Muscle of arm (tissue), 1 donor: ENCODE measurements at regions not wholly inside any gene's neighbourhood (a gene's known extent, or its start where the extent isn't known, plus 50 kb on each side); places are given as distances from the start of the nearest gene placed in this dataset.
"Not testable (repeated sequence)": the region's sequence is repeated elsewhere in the genome, so short reads cannot be mapped to it uniquely, and the experiment has no call there.

Source experiments
- DNase-seq: peaks from one replicate; pipeline ENCODE4 v3.0.0-alpha.2; 2013

GRCh38 chr1:82145656-82146055 lies 344.9 kb downstream of the ADGRL2 start:
- DNase-seq, result no peak

- no peak for DNase-seq
Measured at GRCh38 chr1:82143108-82143833, 342.5 kb downstream of the ADGRL2 start.

- DNase-seq, result no peak
Measured at GRCh38 chr1:82141390-82141789, 340.7 kb downstream of the ADGRL2 start.

GRCh38 chr1:82139751-82140468 lies 339.2 kb downstream of the ADGRL2 start:
- DNase-seq, result no peak

- not testable (repeated sequence) for DNase-seq
Measured at GRCh38 chr1:82136351-82136750, 335.6 kb downstream of the ADGRL2 start.

GRCh38 chr1:82125866-82126265 lies 325.1 kb downstream of the ADGRL2 start:
- DNase-seq, result no peak

- DNase-seq, result no peak
Measured at GRCh38 chr1:82125119-82125518, 324.4 kb downstream of the ADGRL2 start.

GRCh38 chr1:82121421-82121820 lies 320.7 kb downstream of the ADGRL2 start:
- DNase-seq, result no peak

GRCh38 chr1:82116105-82116504 lies 315.4 kb downstream of the ADGRL2 start:
- DNase-seq, result no peak

- DNase-seq, result no peak
Measured at GRCh38 chr1:82114887-82115286, 314.2 kb downstream of the ADGRL2 start.

- peak; percentile 31 for DNase-seq
Measured at GRCh38 chr1:82110366-82111254, 309.9 kb downstream of the ADGRL2 start.

GRCh38 chr1:82108843-82109242 lies 308.1 kb downstream of the ADGRL2 start:
- no peak for DNase-seq

GRCh38 chr1:82106672-82107071 lies 305.9 kb downstream of the ADGRL2 start:
- DNase-seq, result no peak

GRCh38 chr1:82099170-82099569 lies 298.4 kb downstream of the ADGRL2 start:
- DNase-seq, result no peak

- DNase-seq, result no peak
Measured at GRCh38 chr1:82094136-82094535, 293.4 kb downstream of the ADGRL2 start.

GRCh38 chr1:82091729-82092128 lies 291.0 kb downstream of the ADGRL2 start:
- DNase-seq, result no peak

GRCh38 chr1:82091265-82091664 lies 290.5 kb downstream of the ADGRL2 start:
- DNase-seq, result no peak

GRCh38 chr1:82090104-82090503 lies 289.4 kb downstream of the ADGRL2 start:
- DNase-seq, result no peak

- DNase-seq, result no peak
Measured at GRCh38 chr1:82086739-82087138, 286.0 kb downstream of the ADGRL2 start.

GRCh38 chr1:82079607-82080006 lies 278.9 kb downstream of the ADGRL2 start:
- DNase-seq, result no peak

- DNase-seq, result no peak
Measured at GRCh38 chr1:82073659-82074058, 272.9 kb downstream of the ADGRL2 start.

- no peak for DNase-seq
Measured at GRCh38 chr1:82073071-82073470, 272.3 kb downstream of the ADGRL2 start.
